Spleen (tissue), 11 donors: ENCODE measurements at regions not wholly inside any gene's neighbourhood (a gene's known extent, or its start where the extent isn't known, plus 50 kb on each side); places are given as distances from the start of the nearest gene placed in this dataset.

ENCODE experiments used
- DNase-seq: peaks from one replicate; pipeline ENCODE4 v3.0.0-alpha.2; 2020
- H3K27ac ChIP-seq, 8 donors: fragments of 200-600 bp; sonication (generic) in 7 of 8; 1 replicate in 4 of 8; 2 replicates in 4 of 8; pipeline versions ENCODE4 v1.5.0 to v1.8.0; 2016 to 2021; ENCODE audit warnings: inconsistent platforms in 4 of 8, mild to moderate bottlenecking in 4 of 8, moderate library complexity in 1 of 8
- H3K27me3 ChIP-seq, 7 donors: fragments of 200-600 bp; sonication (generic) in 6 of 7; replicated peaks in 1 of 7; 1 replicate in 4 of 7; 2 replicates in 3 of 7; pipeline versions ENCODE4 v1.5.0 to v1.8.0; 2016 to 2021; ENCODE audit warnings: inconsistent platforms in 3 of 7, mild to moderate bottlenecking in 1 of 7
- H3K36me3 ChIP-seq, 6 donors: fragments of 200-600 bp; sonication (generic) in 5 of 6; 1 replicate in 4 of 6; 2 replicates in 2 of 6; pipeline versions ENCODE4 v1.5.0 to v1.8.0; 2016 to 2021; ENCODE audit warnings: inconsistent platforms in 2 of 6
- H3K4me1 ChIP-seq, 6 donors: fragments of 200-600 bp; sonication (generic) in 5 of 6; 1 replicate in 3 of 6; 2 replicates in 3 of 6; pipeline versions ENCODE4 v1.5.0 to v1.8.0; 2016 to 2021; ENCODE audit warnings: inconsistent platforms in 3 of 6
- H3K4me3 ChIP-seq, 8 donors: fragments of 200-600 bp; sonication (generic) in 7 of 8; 1 replicate in 4 of 8; 2 replicates in 4 of 8; pipeline versions ENCODE4 v1.5.0 to v1.8.0; 2016 to 2021; ENCODE audit warnings: inconsistent platforms in 4 of 8, mild to moderate bottlenecking in 4 of 8, moderate library complexity in 2 of 8
- H3K9me3 ChIP-seq, 8 donors: fragments of 200-600 bp; sonication (generic) in 7 of 8; 1 replicate in 4 of 8; 2 replicates in 4 of 8; pipeline versions ENCODE4 v1.5.0 to v1.8.0; 2016 to 2021; ENCODE audit warnings: inconsistent platforms in 4 of 8
- POLR2A ChIP-seq, 3 donors: fragments of 450-650 bp; IDR thresholded peaks; one replicate each; pipeline ENCODE4 v1.5.1; 2017; ENCODE audit warnings: antibody characterized with exemption in 3 of 3, mild to moderate bottlenecking in 1 of 3
- POLR2AphosphoS5 ChIP-seq, 3 donors: sonication (generic); formaldehyde crosslinking; IDR thresholded peaks; one replicate each; pipeline ENCODE4 v1.5.1; 2017; ENCODE audit warnings: antibody characterized with exemption in 3 of 3
- WGBS, 5 donors: extraction: QIAGEN DNeasy Blood & Tissue Kit in 3 of 5; methylation state at CpG; one replicate each; pipeline versions ENCODE4 v1.1.5 to v1.1.7; 2013 to 2018; 5-methylcytosine and 5-hydroxymethylcytosine counted together
- intact Hi-C: fragments of 100-400 bp; cut with DNase I; formaldehyde crosslinking; loops from one replicate; pipeline ENCODE4 v1.15.0; 2023; ENCODE audit warnings: low total_unique reads
- TF ChIP-seq, protein P1 (sequence below), 11 experiments: fragments of 200-600 bp in 7 of 11; fragments of 450-650 bp in 4 of 11; sonication (generic) in 4 of 11; IDR thresholded peaks in 8 of 11; conservative IDR thresholded peaks in 3 of 11; 1 replicate in 7 of 11; 2 replicates in 4 of 11; pipeline versions ENCODE4 v1.4.0 to v1.8.0; 2016 to 2021; ENCODE audit warnings: antibody characterized with exemption in 11 of 11, inconsistent platforms in 4 of 11, mild to moderate bottlenecking in 1 of 11
- donor health status: healthy with polysubstance abuse.
- donor health status: DM: no; HTN: no; CAD: no; lungs with moderate emphysema.
- donor health status: DM: no; HTN: no; CAD: no.
- donor health status: Bipolar disorder and iron deficiency.
- donor health status: healthy.
- donor health status: DM: no; HTN: no; CAD: no.
- donor health status: DM: yes; HTN: yes; CAD: no.

- no peak for DNase-seq
- Histone ChIP-seq H3K4me1 (no peaks in the 10 kb centered on the region), H3K27me3 (no peaks in the 10 kb centered on the region), H3K9me3 (no peaks in the 10 kb centered on the region), H3K4me3 (no peak overlapping the region), H3K36me3 (no peaks in the 10 kb centered on the region), H3K27ac (no peak overlapping the region)
- intact Hi-C loops: no loop called here
- TF ChIP-seq, protein P1, sequence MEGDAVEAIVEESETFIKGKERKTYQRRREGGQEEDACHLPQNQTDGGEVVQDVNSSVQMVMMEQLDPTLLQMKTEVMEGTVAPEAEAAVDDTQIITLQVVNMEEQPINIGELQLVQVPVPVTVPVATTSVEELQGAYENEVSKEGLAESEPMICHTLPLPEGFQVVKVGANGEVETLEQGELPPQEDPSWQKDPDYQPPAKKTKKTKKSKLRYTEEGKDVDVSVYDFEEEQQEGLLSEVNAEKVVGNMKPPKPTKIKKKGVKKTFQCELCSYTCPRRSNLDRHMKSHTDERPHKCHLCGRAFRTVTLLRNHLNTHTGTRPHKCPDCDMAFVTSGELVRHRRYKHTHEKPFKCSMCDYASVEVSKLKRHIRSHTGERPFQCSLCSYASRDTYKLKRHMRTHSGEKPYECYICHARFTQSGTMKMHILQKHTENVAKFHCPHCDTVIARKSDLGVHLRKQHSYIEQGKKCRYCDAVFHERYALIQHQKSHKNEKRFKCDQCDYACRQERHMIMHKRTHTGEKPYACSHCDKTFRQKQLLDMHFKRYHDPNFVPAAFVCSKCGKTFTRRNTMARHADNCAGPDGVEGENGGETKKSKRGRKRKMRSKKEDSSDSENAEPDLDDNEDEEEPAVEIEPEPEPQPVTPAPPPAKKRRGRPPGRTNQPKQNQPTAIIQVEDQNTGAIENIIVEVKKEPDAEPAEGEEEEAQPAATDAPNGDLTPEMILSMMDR (IDR thresholded peaks at IDR 0.05 in 8 of 11, conservative IDR thresholded peaks at IDR 0.05 in 3 of 11): no peak
- no peak for TF ChIP-seq POLR2AphosphoS5 (IDR thresholded peaks at IDR 0.05)
- TF ChIP-seq POLR2A (IDR thresholded peaks at IDR 0.05): no peak
- 52 to 61% (median 56%) methylated on average over 3 of the region's 3 CpGs for WGBS, 5 donors
Measured at GRCh38 chr10:84890706-84891105, 562.3 kb downstream of the CCSER2 start.

- Histone ChIP-seq H3K9me3 (no peaks in the 10 kb centered on the region), H3K27ac (no peak overlapping the region), H3K4me3 (no peak overlapping the region), H3K27me3 (peaks cover 0 to under 1% (median 0%) of the 10 kb centered on the region in 7 donors), H3K4me1 (no peaks in the 10 kb centered on the region), H3K36me3 (no peaks in the 10 kb centered on the region)
- TF ChIP-seq POLR2AphosphoS5 (IDR thresholded peaks at IDR 0.05): no peak
- TF ChIP-seq, protein P1 (IDR thresholded peaks at IDR 0.05 in 8 of 11, conservative IDR thresholded peaks at IDR 0.05 in 3 of 11): no peak
- TF ChIP-seq POLR2A (IDR thresholded peaks at IDR 0.05): no peak
- no peak for DNase-seq
- intact Hi-C loops: no loop called here
- WGBS, 5 donors: 48 to 62% (median 53%) methylated on average over 4 of the region's 4 CpGs
Measured at GRCh38 chr10:84891631-84892030, 563.2 kb downstream of the CCSER2 start.

DNA sequence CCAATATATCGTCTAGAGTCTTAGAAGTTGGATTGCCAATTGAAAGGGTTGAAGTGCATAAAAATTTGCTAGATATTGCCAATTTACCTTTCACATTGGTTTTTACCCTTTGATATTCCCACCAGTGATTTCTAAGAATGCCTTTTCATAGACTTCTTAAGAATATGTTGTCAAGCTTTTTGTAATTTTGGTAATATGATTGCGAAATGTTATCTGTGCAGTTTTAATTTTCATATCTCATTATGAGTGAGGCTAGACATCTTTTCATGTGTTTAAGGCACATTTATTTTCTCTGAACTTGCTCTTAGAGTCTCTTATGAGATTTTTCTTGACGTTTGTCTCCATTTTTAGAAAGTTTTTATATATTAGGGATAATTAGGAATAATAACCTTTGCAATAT, 567.2 kb downstream of the CCSER2 start:
- H3K9me3 ChIP-seq: no peaks in the 10 kb centered on the region
- 52 to 81% (median 70%) methylated on average over 3 of the region's 3 CpGs for WGBS, 5 donors
- H3K4me1 ChIP-seq: no peaks in the 10 kb centered on the region
- no peak overlapping the region for H3K4me3 ChIP-seq
- TF ChIP-seq, protein P1 (IDR thresholded peaks at IDR 0.05 in 8 of 11, conservative IDR thresholded peaks at IDR 0.05 in 3 of 11): no peak
- TF ChIP-seq POLR2AphosphoS5 (IDR thresholded peaks at IDR 0.05): no peak
- TF ChIP-seq POLR2A (IDR thresholded peaks at IDR 0.05): no peak
- H3K27ac ChIP-seq: no peak overlapping the region
- no peaks in the 10 kb centered on the region for H3K36me3 ChIP-seq
- DNase-seq: no peak
- intact Hi-C loops: no loop called here
- H3K27me3 ChIP-seq: peaks cover 0 to 5% (median 0%) of the 10 kb centered on the region in 7 donors

GRCh38 chr10:84896909-84897308, 568.5 kb downstream of the CCSER2 start:
- WGBS, 5 donors: 87 to 90% (median 88%) methylated on average over 2 of the region's 2 CpGs
- H3K27me3 ChIP-seq: peaks cover 0 to 5% (median 0%) of the 10 kb centered on the region in 7 donors
- intact Hi-C loops: no loop called here
- no peak overlapping the region for H3K4me3 ChIP-seq
- no peaks in the 10 kb centered on the region for H3K4me1 ChIP-seq
- no peak for TF ChIP-seq POLR2A (IDR thresholded peaks at IDR 0.05)
- TF ChIP-seq, protein P1 (IDR thresholded peaks at IDR 0.05 in 8 of 11, conservative IDR thresholded peaks at IDR 0.05 in 3 of 11): no peak
- no peak for TF ChIP-seq POLR2AphosphoS5 (IDR thresholded peaks at IDR 0.05)
- no peaks in the 10 kb centered on the region for H3K36me3 ChIP-seq
- H3K27ac ChIP-seq: no peak overlapping the region
- no peaks in the 10 kb centered on the region for H3K9me3 ChIP-seq
- DNase-seq: no peak
